ENCODE measurements at regions not wholly inside any gene's neighbourhood (a gene's known extent, or its start where the extent isn't known, plus 50 kb on each side); places are given as distances from the start of the nearest gene placed in this dataset.
"Not testable (repeated sequence)": the region's sequence is repeated elsewhere in the genome, so short reads cannot be mapped to it uniquely, and the experiment has no call there.

DNA sequence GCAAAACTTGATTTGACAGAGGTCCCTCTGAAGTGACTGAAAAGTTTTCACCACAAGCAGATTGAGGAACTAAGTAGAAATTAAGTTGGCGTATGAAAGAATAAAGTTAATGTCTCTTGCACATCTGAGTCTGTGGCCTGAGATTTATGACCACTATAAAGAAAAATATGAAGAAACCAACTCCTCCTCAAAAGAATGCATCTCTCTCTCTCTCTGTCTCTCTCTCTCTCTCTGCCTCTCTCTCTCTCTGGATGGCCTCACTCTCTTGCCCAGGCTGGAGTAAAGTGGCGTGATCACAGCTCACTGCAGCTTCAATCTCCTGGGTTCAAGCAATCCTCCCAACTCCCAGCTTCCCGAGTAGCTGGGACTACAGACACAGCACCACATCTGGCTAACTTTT is 55.2 kb downstream of the RPL22L1 start:
- DNase-seq: no peak

DNA sequence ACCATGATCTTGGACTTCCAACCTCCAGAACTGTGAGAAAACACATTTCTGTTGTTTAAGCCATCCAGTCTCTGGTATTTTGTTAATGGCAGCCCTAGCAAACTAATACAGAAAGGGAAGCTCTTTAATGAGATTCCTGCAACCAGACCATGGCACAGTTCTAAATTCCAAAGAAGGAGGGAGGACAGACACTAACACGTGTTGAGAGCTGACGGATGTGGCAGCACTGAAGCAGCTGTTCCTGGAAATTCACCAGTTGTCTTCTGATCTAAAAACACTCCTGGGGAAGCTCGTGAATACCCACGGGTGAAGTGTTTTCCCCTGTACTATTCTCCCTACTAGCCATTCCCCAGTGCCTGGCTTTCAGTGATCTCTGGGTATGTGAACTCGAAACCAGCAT is 56.7 kb downstream of the RPL22L1 start:
- no peak for DNase-seq

DNA sequence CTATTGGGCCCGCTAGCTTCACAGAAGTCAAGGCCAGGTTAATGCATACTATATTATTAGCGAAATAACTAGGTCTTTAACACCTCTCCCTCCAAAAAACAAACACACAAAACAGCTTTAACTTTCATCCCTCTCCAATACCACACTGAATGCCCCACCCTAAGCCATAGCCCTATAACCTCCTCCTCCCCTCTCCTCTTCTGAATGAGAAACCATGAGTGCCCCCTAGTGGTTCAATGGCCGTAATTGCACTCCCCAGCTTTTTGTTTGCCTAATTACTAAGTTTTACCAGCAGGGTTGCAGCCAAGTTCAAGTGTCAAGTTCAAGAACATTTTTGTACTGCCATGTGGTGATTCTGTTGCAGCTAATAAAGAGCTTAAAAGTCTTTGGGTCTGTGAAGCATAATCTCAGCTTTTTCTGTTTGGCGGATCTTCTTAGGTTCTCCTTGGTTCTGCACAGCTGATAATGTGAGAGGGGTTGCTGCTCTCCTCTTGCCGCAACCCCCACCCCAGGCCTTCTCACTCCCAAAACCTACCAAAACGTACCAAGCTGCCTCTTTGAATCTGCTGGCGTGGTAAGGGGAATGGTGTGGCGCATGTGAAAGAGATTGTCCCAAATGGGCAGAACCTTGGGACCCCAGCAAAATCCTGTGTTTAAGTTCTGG is 57.9 kb downstream of the RPL22L1 start:
- peak; percentile 45 for DNase-seq

DNA sequence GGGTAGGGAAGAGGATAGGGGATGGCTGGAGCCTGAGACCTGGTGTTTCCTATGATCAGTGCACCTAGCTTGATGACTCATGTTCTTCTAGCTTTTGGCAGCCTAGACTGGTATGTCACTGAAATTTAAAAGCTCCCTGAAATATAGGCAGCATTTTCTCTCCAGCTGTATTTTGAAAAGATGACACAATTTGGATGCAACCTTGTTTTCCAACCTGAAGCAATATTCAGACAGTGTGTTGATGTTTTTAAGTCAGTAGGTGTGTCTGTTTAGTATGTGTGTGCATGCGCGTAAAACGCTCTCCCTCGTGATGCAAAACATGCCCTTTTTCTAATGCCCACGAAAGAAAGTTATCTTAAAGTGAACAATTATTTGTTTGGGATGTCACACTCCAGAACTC is 58.5 kb downstream of the RPL22L1 start:
- DNase-seq: no peak

DNA sequence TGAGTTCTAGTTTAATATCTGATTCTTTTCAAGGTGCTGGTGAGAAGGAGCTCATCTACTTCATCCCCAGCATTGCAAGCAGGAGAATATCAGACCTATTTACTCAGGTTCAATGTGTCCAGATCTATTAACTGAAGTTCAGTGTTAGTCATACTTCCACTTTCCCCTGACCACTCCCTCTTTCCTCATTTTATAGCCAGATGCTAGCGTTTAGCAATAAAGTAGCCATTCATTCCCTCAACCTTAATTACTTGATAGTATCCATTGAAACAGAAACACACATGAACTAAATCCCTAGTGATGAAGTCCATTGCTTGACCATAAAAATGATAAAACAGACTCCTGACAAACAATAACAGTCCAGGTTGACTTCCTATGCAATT is 60.0 kb downstream of the RPL22L1 start:
- DNase-seq: no peak

DNA sequence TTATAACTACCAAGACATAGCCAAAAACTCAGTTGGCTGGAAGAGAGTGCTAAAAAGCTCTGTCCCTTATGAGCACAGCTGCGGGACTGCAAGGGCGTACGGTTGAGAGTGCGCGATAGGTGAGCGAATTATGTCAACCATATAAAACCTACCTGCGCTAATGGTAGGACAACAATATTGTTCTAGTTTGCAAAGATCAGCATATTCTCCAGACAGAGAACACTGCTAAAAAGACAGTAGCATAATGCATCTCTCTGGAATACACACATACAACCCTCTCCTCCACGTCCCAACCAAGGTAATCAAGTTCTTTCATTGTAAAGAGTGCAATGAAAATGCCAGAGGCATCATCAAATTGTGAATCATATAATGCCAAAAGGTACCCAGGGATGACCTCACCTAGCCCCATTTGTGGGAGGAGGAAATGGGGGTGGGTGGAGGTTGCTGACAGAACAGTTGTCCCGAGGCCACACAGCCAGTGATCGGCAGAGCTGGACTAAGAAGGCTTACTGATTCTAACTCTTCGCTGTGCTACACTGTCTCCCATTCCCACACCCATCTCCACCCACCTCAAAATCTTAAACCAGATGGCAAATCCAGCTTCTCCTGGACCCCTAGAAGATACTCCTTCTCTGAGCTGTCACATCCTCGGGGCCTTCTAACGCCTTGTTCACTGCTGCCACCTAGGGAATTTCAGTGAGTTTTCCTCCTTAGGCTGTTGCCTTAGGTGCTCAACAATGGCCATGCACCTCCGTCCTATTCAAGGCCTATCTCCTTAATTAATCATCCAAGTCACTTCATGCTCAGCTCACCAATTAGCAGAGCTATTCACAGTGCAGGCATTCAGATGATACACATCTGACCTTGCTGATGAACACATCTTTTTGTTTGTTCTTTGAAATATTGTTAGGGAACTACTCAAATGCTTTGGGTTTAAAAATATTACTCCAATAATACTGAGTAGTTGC is 60.7 kb downstream of the RPL22L1 start:
- DNase-seq: no peak

DNA sequence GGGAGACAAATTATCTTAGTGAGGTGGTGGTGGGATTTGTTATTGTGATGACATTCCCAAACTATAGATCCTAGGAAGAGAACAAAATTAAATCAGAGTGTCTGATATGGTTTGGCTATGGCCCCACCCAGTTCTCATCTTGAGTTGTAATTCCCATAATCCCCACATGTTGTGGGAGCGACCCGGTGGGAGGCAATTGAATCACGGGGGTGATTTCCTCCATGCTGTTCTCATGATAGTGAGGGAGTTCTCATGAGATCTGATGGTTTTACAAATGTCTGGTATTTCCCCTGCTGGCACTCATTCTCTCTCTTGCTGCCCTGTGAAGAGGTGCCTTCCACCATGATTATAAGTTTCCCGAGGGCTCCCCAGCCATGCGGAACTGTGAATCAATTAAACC is 62.0 kb downstream of the RPL22L1 start:
- DNase-seq: no peak

DNA sequence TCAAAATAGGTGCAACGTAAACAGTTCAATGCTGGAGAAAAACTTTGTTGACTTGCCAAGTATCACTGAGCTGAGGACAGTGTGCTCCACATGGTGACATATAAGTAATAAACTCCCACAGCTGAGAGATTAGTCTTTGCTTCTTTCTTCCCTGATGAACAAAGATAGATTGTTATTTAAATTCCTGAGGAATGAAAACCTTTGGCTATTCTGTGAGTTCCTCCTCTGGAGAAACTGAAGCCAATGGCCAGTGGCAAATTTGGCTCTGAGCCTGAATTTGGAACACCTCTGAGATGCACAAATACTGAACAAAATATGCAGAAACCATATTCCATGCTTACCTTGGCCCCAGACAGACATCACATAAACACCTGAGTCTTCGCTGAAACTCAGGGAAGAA is 63.3 kb downstream of the RPL22L1 start:
- DNase-seq: no peak

DNA sequence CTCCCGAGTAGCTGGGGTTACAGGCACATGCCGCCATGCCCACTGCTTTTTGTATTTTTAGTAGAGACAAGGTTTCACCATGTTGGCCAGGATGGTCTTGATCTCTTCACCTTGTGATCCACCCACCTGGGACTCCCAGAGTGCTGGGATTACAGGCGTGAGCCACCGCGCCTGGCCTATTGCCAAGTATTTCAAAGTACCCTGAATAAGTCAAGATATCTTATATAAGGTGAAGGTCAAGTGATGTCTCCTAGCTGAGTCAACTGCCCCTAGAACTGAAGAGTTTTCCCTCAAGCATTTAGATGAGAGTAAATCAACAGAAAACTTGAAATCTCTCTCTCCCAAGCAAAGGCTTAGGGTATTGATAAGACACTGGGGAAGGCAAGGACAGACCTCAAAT is 63.9 kb downstream of the RPL22L1 start:
- DNase-seq: no peak

DNA sequence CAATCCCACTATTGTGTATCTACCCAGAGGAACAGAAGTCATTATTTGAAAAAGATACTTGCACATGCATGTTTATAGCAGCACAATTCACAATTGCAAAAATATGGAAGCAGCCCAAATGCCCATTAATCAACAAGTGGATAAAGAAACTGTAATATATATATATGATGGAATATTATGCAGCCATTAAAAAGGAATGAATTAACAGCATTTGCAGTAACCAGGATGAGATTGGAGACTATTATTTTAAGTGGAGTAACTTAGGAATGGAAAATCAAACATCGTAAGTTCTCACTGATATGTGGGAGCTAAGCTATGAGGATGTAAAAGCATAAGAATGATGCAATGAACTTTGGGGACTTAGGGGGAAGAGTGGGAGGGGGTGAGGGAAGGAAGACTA is 64.7 kb downstream of the RPL22L1 start:
- DNase-seq: not testable (repeated sequence)

DNA sequence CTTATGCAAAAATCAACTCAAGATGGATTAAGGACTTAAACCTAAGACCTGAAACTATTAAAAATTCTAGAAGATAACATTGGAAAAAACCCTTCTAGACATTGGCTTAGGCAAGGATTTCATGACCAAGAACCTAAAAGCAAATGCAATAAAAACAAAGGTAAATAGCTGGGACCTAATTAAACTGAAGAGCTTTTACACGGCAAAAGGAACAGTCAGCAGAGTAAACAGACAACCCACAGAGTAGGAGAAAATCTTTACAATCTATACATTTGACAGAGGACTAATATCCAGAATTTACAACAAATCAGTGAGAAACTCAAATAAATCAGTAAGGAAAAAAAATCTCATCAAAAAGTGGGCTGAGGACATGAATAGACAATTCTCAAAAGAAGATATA is 65.4 kb downstream of the RPL22L1 start:
- not testable (repeated sequence) for DNase-seq

DNA sequence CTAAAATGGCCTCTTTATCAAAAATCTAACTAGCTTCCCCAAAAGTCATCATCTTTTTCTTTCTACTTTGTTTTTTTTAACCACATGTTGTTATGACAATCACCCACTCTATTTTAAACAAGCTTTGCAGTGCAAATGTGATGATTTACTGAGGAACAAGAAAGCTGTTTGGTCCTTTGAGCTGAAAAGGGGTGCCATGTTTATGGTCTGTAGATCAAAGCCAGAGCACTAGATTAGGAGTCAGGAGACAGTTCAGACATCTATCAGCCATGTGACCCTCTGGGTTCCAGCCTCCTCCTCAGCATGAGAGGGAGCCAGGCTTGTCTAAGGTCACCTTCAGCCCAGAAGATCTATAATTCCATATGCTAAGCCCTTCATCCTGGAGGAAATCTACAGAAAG is 65.9 kb downstream of the RPL22L1 start:
- no peak for DNase-seq

DNA sequence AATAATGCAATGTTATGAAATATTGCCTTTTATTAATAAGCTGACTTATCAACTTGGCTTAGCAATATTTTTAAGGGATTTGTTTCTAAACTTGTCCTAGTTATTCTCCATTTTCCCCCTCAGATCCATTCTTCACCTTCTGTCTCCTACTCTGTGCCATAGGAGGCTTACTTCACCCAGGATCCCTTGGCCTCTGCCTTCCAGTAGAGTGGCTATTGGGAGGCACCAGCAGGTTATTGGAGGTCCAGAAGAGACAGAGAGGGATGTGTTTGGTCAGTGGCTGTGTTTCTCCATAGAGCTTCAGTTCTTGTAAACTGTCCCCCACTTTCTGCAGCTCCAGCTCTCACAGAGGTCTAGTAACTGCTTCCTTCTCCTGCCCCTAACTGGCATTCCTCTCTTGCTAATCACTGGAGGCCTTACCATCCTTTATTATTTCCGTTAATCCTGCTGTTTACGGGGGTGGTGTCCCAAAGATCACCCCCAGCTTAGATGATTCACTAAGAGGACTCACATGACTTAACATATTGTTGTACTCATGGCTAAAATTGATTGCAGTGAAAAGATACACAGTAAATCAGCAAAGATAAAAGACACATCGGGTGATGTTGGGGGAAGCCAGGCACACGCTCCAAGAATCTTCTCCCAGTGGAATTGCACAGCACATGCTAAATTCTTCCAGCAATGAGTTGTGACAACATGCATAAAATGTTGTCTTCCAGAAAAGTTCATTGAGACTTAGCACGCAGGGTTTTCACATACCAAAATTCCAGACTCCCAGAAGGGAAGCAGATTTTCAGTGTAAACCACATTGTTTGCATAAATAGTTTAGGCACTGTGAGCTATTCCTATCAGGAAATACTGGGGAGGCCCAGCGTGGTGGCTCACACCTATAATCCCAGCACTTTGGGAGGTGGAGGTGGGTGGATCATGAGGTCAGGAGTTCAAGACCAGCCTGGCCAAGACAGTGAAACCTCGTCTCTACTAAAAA is 67.5 kb downstream of the RPL22L1 start:
- DNase-seq: no peak

DNA sequence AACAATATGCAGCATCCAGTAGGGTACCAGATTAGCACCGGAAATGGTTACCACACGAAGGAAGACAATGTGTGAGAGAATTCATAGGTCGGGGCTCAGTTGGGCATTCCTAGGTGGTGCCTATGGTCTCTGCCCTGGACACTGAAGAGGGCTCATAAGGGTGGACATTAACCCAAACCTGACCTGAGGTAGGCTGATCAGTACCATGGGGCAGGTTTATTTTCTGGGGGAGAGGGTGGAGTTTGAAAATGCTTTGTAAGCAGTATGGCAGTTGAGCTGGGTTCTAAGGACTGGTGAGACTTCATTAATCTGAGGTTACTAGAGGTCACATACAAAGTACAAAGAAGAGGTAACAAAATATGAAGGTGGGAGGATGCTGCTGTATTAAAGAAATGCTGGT is 68.4 kb downstream of the RPL22L1 start:
- DNase-seq: no peak

DNA sequence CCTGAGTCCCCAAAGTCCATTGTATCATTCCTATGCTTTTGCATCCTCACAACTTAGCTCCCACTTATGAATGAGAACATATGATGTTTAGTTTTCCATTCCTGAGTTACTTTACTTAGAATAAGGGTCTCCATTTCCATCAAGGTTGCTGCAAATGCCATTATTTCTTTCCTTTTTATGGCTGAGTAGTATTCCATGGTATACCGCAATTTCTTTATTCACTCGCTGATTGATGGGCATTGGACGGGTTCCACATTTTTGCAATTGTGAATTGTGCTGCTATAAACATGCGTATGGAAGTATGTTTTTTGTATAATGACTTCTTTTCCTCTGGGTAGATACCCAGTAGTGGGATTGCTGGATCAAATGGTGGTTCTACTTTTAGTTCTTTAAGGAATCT is 69.7 kb downstream of the RPL22L1 start:
- DNase-seq: not testable (repeated sequence)

DNA sequence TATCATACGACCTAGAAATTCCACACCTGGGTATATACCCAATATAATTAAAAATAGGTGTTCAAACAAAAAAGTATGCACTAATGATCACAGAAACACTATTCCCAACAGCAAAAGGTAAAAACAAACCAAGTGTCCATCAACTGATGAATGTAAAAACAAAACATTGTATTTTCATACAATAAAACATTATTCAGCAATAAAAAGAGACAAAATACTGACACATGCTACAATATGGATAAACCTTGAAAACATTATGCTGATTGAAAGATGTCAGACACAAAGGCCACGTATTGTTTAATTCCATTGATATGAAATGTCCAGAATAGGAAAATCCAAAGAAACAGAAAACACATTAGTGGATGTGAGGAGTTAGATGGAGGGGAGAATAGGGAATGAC is 71.0 kb downstream of the RPL22L1 start:
- no peak for DNase-seq

DNA sequence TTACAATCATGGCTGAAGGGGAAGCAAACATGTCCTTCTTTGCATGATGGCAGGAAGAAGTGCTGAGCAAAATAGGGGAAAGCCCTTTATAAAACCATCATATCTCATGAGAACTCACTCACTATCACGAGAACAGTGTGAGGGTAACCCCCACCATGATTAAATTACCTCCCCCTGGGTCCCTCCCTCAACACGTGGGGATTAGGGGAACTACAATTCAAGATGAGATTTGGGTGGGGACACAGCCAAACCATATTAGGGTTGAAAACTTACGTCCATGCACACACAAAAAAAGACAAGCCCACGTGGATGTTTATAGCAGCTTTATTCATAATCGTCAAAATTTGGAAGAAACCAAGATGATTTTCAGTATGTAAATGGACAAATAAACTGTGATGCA is 72.3 kb downstream of the RPL22L1 start:
- DNase-seq: no peak

DNA sequence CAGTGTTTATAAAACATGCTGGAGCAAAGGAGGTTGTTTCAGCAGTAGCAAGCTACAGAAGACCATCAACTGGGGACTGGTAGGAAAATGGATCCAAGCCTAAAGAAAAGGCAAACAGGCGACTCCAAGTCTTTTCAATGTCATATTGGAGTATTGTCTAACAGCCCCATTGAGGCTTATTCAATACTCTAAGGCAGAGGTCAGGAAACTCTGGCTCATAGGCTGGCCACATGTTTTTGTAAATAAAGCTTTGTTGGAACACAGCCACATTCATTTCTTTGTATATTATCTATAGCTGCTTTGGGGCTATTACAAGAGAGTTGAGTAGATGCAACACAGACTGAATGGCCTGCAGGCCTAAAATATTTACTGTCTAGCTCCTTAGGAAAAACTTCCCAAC is 77.5 kb downstream of the RPL22L1 start:
- DNase-seq: no peak

DNA sequence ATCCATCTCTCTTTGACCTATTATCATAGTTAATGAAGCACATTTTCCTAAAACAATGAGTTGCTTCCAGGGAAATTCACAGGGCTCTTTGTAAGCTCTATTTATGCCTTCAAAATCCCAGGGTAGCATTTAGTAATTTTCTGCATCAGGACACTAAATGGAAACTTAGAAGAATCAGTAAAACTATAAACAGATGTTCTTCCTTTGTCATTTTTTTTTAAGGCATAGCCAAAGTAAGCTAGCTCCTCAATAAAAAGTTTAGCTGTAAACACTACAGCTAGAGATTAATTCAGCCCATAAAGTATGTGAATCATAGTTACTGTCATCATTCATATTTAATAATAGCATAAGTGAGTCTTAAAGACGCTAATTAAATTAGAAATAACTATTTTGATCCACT is 79.3 kb downstream of the RPL22L1 start:
- no peak for DNase-seq

DNA sequence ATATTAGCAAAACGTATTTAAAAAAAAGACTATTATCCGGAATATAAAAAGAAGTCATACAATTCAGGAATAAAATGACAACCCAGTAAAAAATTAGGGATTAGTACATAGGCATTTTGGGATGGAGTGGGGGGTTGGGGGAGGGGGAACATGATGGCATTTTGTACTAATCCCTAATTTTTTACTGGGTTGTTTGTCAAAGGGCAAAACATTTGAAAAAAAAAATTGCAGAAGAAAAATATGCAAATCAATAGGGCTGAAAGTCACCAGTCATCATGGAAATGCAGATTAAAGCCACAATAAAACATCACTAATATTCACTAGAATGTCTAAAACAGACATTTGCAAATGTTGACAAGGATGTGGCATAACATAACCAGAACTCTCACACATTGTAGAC is 82.5 kb downstream of the RPL22L1 start:
- DNase-seq: no peak

DNA sequence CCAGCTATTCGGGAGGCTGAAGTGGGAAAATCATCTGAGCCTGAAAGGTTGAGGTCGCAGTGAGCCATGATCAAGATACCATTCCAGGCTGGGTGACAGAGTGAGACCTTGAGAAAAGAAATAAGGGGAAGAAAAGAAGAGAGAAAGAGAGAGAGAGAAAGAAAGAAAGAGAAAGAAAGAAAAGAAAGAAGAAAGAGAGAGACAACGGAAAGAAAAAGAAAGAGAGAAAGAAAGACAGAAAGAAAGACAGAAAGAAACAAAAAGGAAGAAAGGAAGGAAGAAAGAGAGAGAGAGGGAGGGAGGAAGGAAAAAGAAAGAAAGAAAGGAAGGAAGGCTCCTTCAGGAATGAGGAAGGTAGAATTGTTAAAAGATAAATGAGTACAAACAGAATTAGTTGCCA is 84.5 kb downstream of the RPL22L1 start:
- DNase-seq: no peak

DNA sequence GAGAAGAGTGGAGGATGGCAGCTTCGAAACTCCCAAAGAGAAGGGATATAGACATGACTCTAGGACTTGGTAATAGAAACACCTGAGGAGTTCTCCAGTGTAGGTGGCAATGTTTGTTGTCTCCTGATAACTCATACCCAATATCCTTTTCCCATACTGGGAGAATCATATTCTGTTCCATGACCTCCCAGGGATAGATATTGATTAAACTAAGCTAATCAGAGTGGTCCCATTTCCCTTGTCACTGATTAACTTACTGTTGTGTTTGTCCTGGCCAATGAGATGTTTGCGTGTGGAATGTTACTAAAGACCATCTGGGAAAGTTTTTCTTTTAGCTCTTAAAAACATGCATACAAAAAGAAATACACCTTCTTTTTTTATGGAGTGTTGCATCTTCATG is 85.6 kb downstream of the RPL22L1 start:
- DNase-seq: no peak

DNA sequence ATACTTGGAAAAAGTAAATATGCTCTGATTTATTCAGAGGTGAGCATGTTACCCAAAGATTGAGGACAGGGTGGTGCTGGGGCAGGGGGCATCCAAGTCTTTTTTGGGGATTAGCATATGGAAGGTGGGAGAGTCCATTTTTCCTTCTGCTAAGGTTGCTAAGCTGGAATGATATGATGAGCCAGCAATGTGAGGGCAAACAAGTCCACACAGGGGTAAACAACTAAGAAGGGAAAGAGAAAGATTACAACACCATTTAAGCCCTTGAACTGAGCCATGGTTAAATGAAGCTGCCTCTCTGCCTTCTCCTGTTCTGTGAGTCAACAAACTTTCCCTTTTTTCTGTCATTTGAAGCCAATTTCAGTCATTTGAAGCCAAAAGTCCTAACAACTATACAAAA is 89.0 kb downstream of the RPL22L1 start:
- DNase-seq: no peak
